NCI-H2107 (cell line): ENCODE measurements at regions not wholly inside any gene's neighbourhood (a gene's known extent, or its start where the extent isn't known, plus 50 kb on each side); places are given as distances from the start of the nearest gene placed in this dataset.
"Not testable (repeated sequence)": the region's sequence is repeated elsewhere in the genome, so short reads cannot be mapped to it uniquely, and the experiment has no call there.

ENCODE experiments used
- DNase-seq: peaks from one replicate; lab custom pipeline; 2025; lab: John Stamatoyannopoulos, UW

DNA sequence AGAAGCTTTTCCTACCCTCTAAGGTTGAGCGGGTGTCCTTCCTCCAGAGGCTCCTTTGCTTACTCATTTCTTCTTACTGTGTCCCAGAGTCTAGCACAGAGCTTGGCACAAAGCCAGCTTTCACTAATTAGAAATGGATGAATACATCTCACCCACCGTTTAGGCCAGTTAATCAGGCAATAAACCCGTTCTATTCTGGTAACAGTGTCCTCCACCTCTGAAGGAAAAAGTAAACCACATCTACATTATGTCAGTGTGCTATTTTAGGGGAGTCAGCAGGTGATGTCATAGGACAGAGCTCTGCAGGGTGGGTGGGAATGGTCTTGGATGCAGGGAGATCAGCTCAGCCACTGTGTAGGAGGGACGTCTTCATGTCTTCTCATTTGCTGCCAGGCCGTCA lies 109.2 kb downstream of the OSTF1 start:
- DNase-seq: no peak

DNA sequence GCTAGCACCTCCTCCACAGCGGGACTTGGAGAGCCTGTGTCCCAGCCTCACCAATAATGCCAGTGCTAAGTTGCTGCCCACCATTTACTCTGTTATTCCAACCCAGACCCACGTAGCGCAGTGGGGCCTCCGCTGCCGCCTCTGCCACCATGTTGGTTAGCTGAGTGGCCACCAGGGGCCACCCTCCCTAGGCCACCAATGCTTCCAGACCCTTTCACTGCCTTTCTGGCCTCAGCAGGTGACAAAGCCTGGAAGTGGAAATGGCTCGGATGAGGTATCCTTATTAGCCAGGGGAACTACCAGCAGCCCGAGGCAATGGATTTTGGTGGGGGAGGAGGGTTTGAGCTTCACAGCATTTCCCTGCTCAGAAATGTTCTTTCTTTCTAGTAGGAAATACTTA lies 110.1 kb downstream of the OSTF1 start:
- DNase-seq: no peak

DNA sequence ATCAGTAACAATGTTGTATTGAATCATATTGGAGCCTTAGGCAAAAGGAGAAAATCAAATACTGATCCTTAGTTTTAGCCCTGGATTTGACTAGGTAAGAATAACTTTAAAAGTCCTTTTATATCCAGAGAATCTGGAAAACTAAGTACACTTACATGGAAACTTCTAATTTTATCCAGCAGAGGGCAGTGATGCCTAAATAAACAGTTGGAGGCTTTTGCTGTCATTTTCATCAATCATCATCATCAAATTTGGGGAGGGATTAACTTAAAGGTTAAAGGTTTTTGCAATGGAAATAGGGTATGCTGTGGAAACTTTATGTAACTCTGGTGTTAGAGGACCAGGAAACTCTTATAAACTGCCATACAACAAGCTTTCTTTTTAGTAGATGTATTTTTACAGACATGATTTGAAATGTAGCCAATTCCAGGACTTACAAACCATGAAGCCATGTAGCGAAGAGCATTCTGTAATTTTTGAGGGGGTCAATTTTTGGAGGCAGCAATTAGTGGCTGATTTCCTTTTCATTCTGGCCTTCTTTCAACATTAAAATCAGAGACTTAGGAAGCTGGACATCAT lies 112.7 kb downstream of the OSTF1 start:
- no peak for DNase-seq

GRCh38 chr9:75201480-75202209 lies 113.3 kb downstream of the OSTF1 start:
- no peak for DNase-seq

- not testable (repeated sequence) for DNase-seq
These were observed 119.7 kb downstream of the OSTF1 start for GRCh38 chr9:75207997-75208396.

DNA sequence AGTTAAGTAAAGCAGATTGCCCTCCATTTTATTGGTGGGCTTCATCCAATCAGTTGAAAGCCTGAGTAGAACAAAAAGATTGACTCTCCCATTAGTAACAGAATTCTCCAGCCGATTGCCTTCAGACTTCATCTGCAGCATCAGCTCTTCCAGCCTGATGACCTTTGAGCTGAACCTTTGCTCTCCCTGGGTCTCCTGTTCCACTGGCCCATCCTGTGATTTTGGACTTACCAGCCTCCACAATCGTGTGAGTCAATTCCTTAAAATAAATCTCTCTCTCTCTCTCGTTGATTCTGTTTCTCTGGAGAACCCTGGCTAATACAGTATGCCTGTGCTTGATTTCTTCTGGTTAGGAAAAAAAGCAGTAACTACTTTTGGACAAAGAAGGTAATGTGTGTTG lies 121.9 kb downstream of the OSTF1 start:
- DNase-seq: no peak

- DNase-seq: no peak
These were observed 125.5 kb downstream of the OSTF1 start for GRCh38 chr9:75213765-75214164.

- no peak for DNase-seq
These were observed 138.3 kb downstream of the OSTF1 start for GRCh38 chr9:75226403-75227139.

GRCh38 chr9:75228893-75229292 lies 140.6 kb downstream of the OSTF1 start:
- no peak for DNase-seq

- DNase-seq: no peak
These were observed 141.5 kb downstream of the OSTF1 start for GRCh38 chr9:75229605-75230332.

GRCh38 chr9:75230469-75230868 lies 142.2 kb downstream of the OSTF1 start:
- no peak for DNase-seq

DNA sequence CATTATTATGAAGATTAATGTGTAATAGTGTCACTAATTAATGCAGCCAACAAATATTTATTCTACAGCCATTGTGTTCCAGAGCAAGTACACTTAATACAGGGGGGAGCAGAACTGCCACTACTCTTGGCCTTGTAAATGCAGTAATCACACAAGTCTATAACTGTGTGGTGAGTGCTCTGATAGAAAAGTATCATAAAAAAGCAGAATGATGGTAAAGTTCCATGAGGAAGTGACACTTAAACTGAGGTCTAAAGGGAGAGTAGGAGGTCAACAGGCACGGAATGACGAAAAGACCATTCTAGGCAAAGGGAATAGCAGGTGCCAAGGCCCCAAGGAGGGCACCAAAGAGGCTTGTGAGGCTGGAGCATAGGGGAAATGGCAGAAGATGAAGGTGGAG lies 142.9 kb downstream of the OSTF1 start:
- DNase-seq: no peak

DNA sequence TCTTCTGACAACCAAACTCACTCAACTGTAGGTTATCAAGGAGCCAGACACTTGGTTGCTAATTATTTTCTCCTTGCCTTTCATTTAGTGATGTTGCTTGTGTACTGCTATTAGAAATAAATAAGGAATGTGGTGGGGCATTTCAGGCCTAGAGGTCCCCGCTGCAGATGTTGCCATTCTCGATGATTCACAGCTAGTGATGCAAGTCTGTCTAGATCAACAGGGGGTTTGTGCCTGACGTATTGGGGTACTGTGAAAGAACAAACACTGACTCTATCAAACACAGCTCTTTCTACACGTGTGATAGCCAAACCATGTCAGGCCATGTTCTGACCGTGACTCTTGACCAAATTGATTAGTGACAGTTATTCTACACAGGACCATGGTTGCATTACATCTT lies 144.7 kb downstream of the OSTF1 start:
- DNase-seq: no peak

- DNase-seq: no peak
These were observed 147.3 kb downstream of the OSTF1 start for GRCh38 chr9:75235632-75236031.

DNA sequence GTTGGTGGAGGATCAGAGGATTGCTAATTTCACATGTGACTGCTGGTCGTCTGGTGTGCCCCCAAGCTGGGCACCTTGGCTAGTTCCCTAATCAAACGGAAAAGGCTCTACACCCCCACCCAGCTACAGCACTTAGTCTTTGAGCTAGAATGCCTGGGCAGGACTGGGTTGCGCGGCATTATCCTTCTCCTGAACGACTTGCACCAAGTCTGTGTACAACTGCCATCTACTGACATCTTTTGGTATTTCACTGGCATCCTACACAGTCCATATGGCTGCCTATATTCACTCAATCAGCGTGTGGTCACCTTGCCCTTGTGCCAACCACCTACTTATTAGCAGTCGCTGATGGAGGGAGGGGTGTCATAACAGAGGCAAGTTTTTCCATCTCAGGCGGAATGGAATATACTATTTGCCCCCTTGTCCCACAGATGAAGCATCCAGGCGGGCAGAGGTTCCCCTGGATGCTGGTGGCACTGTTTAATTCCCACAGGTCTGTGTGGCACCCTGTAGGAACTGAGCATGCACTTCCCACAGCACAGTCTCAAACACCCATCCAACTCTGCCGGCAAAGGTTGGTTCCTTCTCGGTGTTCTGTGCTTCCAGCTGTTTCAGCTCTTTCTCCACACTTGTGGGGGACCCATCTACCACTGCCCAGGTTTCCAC lies 150.1 kb downstream of the OSTF1 start:
- no peak for DNase-seq

DNA sequence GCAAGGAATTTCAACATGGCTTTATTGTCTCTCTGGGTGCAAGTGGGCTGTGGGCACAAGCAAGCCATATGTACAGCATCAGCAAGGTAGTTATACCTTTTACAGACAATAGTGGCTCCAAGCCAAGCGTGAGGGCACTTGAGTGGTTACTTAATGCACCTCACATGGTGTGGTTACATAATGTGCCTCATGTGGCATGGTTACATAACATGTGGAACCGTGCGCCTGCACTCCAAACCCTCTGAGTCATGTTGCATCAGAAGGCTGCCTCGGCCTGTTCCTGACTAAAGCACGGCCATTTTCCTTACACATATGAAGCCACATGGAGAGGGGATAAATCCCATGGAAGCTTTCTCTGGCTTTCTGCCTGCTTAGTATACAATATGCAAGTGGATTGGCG lies 150.9 kb downstream of the OSTF1 start:
- no peak for DNase-seq

DNA sequence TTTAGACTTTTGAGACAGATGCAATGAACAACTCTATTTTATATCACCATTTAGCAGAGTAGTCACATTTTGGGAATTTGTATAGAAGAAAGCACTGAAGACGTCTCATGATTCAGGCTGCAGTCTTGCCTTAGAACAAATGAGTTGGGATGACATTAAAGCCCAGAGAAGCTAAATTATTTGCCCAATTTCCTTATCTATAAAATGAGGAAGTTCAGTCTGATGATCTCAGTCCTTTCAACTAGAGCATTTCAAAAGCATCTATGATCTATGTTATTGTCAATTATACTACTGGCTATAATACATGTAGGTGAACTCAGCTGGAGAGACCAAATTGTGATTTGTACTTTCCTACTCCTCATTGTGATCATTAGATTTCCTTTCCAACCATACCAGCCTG lies 154.1 kb downstream of the OSTF1 start:
- DNase-seq: no peak

GRCh38 chr9:75246949-75247348 lies 158.6 kb downstream of the OSTF1 start:
- no peak for DNase-seq

DNA sequence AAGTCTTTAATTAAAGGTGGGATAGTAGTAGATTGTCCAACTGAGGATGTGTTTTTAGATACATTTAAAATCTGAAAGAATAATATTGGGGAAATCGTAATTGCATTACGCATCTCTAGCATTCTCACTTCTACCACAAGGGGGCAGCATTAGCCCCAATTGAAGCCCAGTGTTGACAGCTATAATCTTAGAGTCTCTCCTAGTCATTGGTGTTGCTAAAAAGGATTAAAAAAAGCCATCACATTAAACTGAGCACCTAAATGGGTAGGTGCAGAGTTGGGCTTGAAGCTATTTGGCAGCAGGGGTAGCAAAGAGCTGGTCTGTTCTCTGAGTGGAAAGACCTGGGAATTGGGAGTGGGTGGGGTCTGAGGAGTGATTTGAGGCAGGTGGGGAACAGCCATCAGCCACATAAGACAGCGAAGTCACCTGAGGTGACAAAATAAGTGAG lies 177.2 kb downstream of the OSTF1 start:
- DNase-seq: no peak

DNA sequence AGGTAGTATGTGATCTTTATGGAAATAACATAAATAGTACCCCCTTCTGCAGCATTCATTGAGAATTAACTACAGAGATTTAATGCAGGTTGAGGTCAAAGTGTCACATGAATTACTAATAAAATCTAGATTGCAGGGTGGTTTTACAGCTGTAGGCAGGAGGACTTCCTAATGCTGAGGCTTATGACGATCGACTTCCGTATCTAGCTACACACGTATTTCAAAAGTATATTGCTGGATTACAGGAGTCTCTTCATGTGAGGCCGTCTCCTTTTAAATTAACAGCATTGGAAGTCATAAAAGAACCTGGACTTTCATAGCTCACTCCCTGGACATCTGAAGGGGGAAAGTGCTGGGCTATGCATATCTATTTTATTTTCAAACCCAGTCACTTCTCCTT lies 180.9 kb downstream of the OSTF1 start:
- DNase-seq: no peak

- not testable (repeated sequence) for DNase-seq
These were observed 184.7 kb downstream of the OSTF1 start for GRCh38 chr9:75273055-75273454.

DNA sequence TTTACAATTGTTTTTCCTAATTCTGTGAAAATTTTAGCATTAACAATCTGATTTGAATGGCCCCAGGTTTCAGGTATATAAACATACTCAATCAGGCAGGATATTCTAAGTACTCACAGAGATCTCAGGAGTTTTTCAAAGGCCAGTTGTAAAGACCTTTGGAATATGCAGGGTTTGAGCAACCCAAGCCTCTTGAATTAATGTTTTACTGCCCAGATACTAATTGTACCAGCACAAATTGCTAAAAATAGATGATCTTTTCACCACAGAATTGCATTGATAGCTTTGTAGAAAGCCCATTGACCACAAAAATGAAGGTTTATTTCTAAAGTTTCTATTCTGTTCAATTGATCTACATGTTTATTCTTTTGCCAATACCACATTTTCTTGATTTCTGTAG lies 186.5 kb downstream of the OSTF1 start:
- no peak for DNase-seq
